Natural killer cell (primary cell): ENCODE measurements at regions not wholly inside any gene's neighbourhood (a gene's known extent, or its start where the extent isn't known, plus 50 kb on each side); places are given as distances from the start of the nearest gene placed in this dataset.

Source experiments
- ATAC-seq, 3 donors: fragments of 150-1000 bp in 2 of 3; fragments of 200-7000 bp in 1 of 3; cut with Tn5 transposase; 1 replicate in 1 of 3; 2 replicates in 2 of 3; pipeline ENCODE4 v1.10.0; 2021; ENCODE audit warnings: mild to moderate bottlenecking in 2 of 3, moderate library complexity in 2 of 3
- DNase-seq, 2 donors: peaks; one replicate each; pipeline versions ENCODE4 v3.0.0 to v3.0.0-alpha.2; 2013 to 2021; ENCODE audit warnings: mixed read lengths in 1 of 2
- H3K27ac ChIP-seq: one replicate; pipeline ENCODE4 v1.5.1; 2013; ENCODE audit warnings: mild to moderate bottlenecking, low read length
- H3K27me3 ChIP-seq: one replicate; pipeline ENCODE4 v1.6.1; 2013; ENCODE audit warnings: low read length; ENCODE audit not compliant: control insufficient read depth, insufficient read depth
- H3K36me3 ChIP-seq: one replicate; pipeline ENCODE4 v1.6.1; 2013; ENCODE audit warnings: low read length; ENCODE audit not compliant: control insufficient read depth, insufficient read depth
- H3K4me1 ChIP-seq: one replicate; pipeline ENCODE4 v1.6.1; 2013; ENCODE audit warnings: low read length; ENCODE audit not compliant: control insufficient read depth, insufficient read depth
- H3K4me3 ChIP-seq: one replicate; pipeline ENCODE4 v1.5.1; 2013; ENCODE audit warnings: low read length
- H3K9me3 ChIP-seq: one replicate; pipeline ENCODE4 v1.6.1; 2013; ENCODE audit warnings: low read length; ENCODE audit not compliant: control insufficient read depth, insufficient read depth
- H3K27ac Mint-ChIP-seq, 2 donors: one replicate each; pipeline ENCODE4 v1.8.0; 2022; ENCODE audit warnings: mild to moderate bottlenecking in 2 of 2, mixed read lengths in 2 of 2, moderate library complexity in 1 of 2
- H3K27me3 Mint-ChIP-seq, 2 donors: one replicate each; pipeline ENCODE4 v1.8.0; 2022; ENCODE audit warnings: low read depth in 2 of 2, mixed read lengths in 2 of 2
- H3K36me3 Mint-ChIP-seq: one replicate; pipeline ENCODE4 v1.8.0; 2022; ENCODE audit warnings: mixed read lengths
- H3K4me1 Mint-ChIP-seq, 2 donors: one replicate each; pipeline ENCODE4 v1.8.0; 2022; ENCODE audit warnings: mixed read lengths in 2 of 2
- H3K4me3 Mint-ChIP-seq: one replicate; pipeline ENCODE4 v1.8.0; 2022; ENCODE audit warnings: mild to moderate bottlenecking, moderate library complexity, mixed read lengths
- H3K9me3 Mint-ChIP-seq, 2 donors: one replicate each; pipeline ENCODE4 v1.8.0; 2022; ENCODE audit warnings: mixed read lengths in 2 of 2
- WGBS: methylation state at CpG from one replicate; pipeline ENCODE4 v1.1.7; 2013; ENCODE audit warnings: missing lambda C conversion rate; ENCODE audit not compliant: insufficient coverage; 5-methylcytosine and 5-hydroxymethylcytosine counted together
- intact Hi-C: fragments of 100-400 bp; cut with micrococcal nuclease; formaldehyde crosslinking; loops from one replicate; pipeline ENCODE4 v1.14.2; 2022
- TF ChIP-seq, protein P1 (sequence below): fragments of 200-600 bp; IDR thresholded peaks from one replicate; pipeline ENCODE4 v1.8.0; 2022; ENCODE audit warnings: antibody characterized with exemption

DNA sequence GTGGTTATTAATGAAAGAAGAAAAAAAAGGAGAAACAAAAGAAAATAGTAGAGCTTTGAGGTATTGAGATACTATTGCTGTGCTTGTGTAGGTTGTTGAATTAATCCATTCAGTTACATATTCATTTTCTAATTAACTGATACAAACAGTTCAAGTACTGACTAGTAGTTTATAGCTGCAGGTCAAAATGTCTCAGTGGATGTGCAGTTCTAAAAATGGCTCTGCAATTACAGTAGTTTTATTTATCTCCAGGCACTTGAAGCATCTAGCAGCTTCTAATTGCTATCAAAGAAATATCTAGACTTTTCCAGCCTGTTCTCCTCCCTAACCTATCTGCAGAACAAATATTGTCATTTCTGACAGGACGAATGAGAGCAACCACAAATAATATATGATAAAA, 1887.7 kb upstream of the PCDH7 start:
- Mint-ChIP-seq H3K27me3 (no peaks in the 10 kb centered on the region), H3K36me3 (peaks cover under 1% of the 10 kb centered on the region), H3K27ac (no peak overlapping the region), H3K4me3 (no peak overlapping the region), H3K9me3 (peaks cover 10 to 20% of the 10 kb centered on the region in 2 donors), H3K4me1 (no peaks in the 10 kb centered on the region)
- Histone ChIP-seq H3K27me3 (no peaks in the 10 kb centered on the region), H3K4me3 (no peak overlapping the region), H3K36me3 (no peaks in the 10 kb centered on the region), H3K4me1 (no peaks in the 10 kb centered on the region), H3K27ac (no peak overlapping the region), H3K9me3 (peaks cover 7% of the 10 kb centered on the region)
- ATAC-seq, result no peak
- WGBS, result no CpG with 5 or more reads among the region's 1 CpG
- intact Hi-C loops, result no loop called here
- DNase-seq, result no peak
- TF ChIP-seq, protein P1, sequence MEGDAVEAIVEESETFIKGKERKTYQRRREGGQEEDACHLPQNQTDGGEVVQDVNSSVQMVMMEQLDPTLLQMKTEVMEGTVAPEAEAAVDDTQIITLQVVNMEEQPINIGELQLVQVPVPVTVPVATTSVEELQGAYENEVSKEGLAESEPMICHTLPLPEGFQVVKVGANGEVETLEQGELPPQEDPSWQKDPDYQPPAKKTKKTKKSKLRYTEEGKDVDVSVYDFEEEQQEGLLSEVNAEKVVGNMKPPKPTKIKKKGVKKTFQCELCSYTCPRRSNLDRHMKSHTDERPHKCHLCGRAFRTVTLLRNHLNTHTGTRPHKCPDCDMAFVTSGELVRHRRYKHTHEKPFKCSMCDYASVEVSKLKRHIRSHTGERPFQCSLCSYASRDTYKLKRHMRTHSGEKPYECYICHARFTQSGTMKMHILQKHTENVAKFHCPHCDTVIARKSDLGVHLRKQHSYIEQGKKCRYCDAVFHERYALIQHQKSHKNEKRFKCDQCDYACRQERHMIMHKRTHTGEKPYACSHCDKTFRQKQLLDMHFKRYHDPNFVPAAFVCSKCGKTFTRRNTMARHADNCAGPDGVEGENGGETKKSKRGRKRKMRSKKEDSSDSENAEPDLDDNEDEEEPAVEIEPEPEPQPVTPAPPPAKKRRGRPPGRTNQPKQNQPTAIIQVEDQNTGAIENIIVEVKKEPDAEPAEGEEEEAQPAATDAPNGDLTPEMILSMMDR, result no peak

DNA sequence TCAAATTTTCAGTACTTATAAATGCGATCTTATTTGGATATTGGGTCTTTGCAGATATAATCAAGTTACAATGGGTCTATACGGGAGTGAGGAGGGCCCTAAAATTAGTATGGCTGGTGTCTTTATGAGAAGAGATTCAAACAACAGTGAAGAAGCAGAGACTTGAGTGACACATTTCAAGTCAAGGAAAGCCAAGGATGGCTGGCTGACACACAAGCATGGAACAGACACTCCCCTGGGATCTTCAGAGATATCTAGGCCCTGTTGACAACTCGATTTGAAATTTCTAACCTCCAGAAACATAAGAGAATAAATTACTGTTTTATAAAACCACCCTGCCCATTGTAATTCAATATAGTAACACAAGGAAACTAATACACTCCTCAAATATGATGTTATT, 1886.0 kb upstream of the PCDH7 start:
- 73% methylated on average over 3 of the region's 3 CpGs for WGBS
- H3K27ac Mint-ChIP-seq, result no peak overlapping the region
- H3K36me3 ChIP-seq, result no peaks in the 10 kb centered on the region
- H3K4me3 Mint-ChIP-seq, result no peak overlapping the region
- H3K27me3 ChIP-seq, result no peaks in the 10 kb centered on the region
- H3K4me1 Mint-ChIP-seq, result no peaks in the 10 kb centered on the region
- peaks cover under 1% of the 10 kb centered on the region for H3K9me3 ChIP-seq
- H3K4me3 ChIP-seq, result no peak overlapping the region
- H3K36me3 Mint-ChIP-seq, result no peaks in the 10 kb centered on the region
- H3K4me1 ChIP-seq, result no peaks in the 10 kb centered on the region
- ATAC-seq, result no peak
- TF ChIP-seq, protein P1, result no peak
- DNase-seq, result no peak
- H3K9me3 Mint-ChIP-seq, result peaks cover 12 to 27% of the 10 kb centered on the region in 2 donors
- intact Hi-C loops, result no loop called here
- H3K27ac ChIP-seq, result no peak overlapping the region
- no peaks in the 10 kb centered on the region for H3K27me3 Mint-ChIP-seq

DNA sequence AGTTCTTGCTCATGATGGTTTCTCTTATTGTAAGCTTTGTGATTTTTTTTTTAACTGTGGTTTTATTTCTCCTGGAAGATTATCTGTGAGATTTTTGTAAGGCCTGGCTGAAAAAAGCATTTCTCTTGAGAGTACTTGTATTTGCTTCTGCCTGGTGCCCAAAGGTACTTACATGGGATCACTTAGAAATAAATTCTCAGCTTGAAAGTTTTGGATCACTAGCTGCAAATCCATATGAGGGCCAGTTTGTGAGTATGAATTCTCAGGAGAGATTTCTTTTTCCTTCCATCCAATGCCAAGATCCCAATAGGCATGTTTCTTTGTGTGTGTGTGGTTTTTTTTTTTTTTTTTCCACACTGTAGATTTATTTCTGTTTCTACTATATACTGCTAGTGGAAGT, 1884.7 kb upstream of the PCDH7 start:
- H3K9me3 ChIP-seq, result no peaks in the 10 kb centered on the region
- H3K27me3 ChIP-seq, result no peaks in the 10 kb centered on the region
- TF ChIP-seq, protein P1, result no peak
- Mint-ChIP-seq H3K27me3 (no peaks in the 10 kb centered on the region), H3K4me3 (no peak overlapping the region), H3K27ac (no peak overlapping the region), H3K36me3 (no peaks in the 10 kb centered on the region), H3K4me1 (no peaks in the 10 kb centered on the region), H3K9me3 (peaks cover 12 to 29% of the 10 kb centered on the region in 2 donors)
- H3K4me1 ChIP-seq, result no peaks in the 10 kb centered on the region
- H3K4me3 ChIP-seq, result no peak overlapping the region
- no peaks in the 10 kb centered on the region for H3K36me3 ChIP-seq
- no peak for DNase-seq
- no peak overlapping the region for H3K27ac ChIP-seq
- no peak for ATAC-seq
- intact Hi-C loops, result no loop called here

DNA sequence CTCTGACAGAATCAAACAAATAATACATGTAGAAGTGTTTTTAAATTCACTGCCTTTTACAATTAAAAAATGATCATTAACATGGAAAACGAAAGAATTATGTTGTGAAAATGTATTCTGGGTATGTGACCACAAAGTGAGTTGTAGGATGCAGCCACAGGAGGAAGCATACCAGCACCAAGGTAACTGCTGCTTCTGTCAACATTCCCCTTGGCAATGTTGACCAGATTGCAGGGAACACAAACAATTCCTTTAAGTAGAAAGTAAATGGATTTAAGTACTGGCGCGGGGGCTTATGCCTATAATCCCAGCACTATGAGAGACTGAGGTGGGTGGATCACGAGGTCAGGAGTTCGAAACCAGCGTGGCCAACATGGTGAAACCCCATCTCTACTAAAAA, 1877.9 kb upstream of the PCDH7 start:
- intact Hi-C loops, result no loop called here
- ATAC-seq, result no peak
- Histone ChIP-seq H3K27ac (no peak overlapping the region), H3K36me3 (no peaks in the 10 kb centered on the region), H3K9me3 (peaks cover 2% of the 10 kb centered on the region), H3K4me3 (no peak overlapping the region), H3K27me3 (no peaks in the 10 kb centered on the region), H3K4me1 (no peaks in the 10 kb centered on the region)
- Mint-ChIP-seq H3K4me3 (no peak overlapping the region), H3K36me3 (no peaks in the 10 kb centered on the region), H3K27me3 (no peaks in the 10 kb centered on the region), H3K9me3 (peaks cover 11 to 23% of the 10 kb centered on the region in 2 donors), H3K27ac (no peak overlapping the region), H3K4me1 (no peaks in the 10 kb centered on the region)
- DNase-seq, result no peak
- TF ChIP-seq, protein P1, result no peak
- 58% methylated on average over 6 of the region's 6 CpGs for WGBS
